Heart right ventricle (tissue), 16 donors: ENCODE measurements at regions not wholly inside any gene's neighbourhood (a gene's known extent, or its start where the extent isn't known, plus 50 kb on each side); places are given as distances from the start of the nearest gene placed in this dataset.

Experiments used
- ATAC-seq, 8 donors: fragments of 200-7000 bp; cut with Tn5 transposase; one replicate each; pipeline ENCODE4 v1.9.1; 2020; ENCODE audit warnings: mild to moderate bottlenecking in 8 of 8, moderate library complexity in 8 of 8, moderate number of reproducible peaks in 1 of 8
- DNase-seq, 2 donors: peaks; one replicate each; pipeline ENCODE4 v3.0.0-alpha.2; 2020
- H3K27ac ChIP-seq, 10 donors: fragments of 200-600 bp; sonication (generic) in 2 of 10; one replicate each; pipeline versions ENCODE4 v1.5.0 to v1.8.0; 2020 to 2022; ENCODE audit warnings: mild to moderate bottlenecking in 3 of 10
- H3K27me3 ChIP-seq, 7 donors: fragments of 200-600 bp; one replicate each; pipeline ENCODE4 v1.8.0; 2021 to 2022; ENCODE audit warnings: mild to moderate bottlenecking in 2 of 7
- H3K36me3 ChIP-seq, 9 donors: fragments of 200-600 bp; sonication (generic) in 1 of 9; one replicate each; pipeline versions ENCODE4 v1.5.0 to v1.8.0; 2020 to 2022; ENCODE audit warnings: mild to moderate bottlenecking in 2 of 9
- H3K4me1 ChIP-seq, 9 donors: fragments of 200-600 bp; sonication (generic) in 1 of 9; one replicate each; pipeline versions ENCODE4 v1.5.0 to v1.8.0; 2020 to 2022; ENCODE audit warnings: mild to moderate bottlenecking in 4 of 9
- H3K4me3 ChIP-seq, 10 donors: fragments of 200-600 bp; sonication (generic) in 2 of 10; one replicate each; pipeline versions ENCODE4 v1.5.0 to v1.8.0; 2020 to 2022; ENCODE audit warnings: mild to moderate bottlenecking in 7 of 10, moderate library complexity in 2 of 10
- H3K9me3 ChIP-seq, 11 donors: fragments of 200-600 bp in 10 of 11; sonication (generic) in 2 of 11; one replicate each; pipeline versions ENCODE4 v1.5.0 to v1.8.0; 2013 to 2022; ENCODE audit warnings: mild to moderate bottlenecking in 2 of 11, control low read depth in 1 of 11, moderate library complexity in 1 of 11
- CTCF ChIP-seq, 9 donors: fragments of 200-600 bp; sonication (generic) in 2 of 9; IDR thresholded peaks; one replicate each; pipeline versions ENCODE4 v1.5.0 to v1.8.0; 2021 to 2022; ENCODE audit warnings: antibody characterized with exemption in 9 of 9, mild to moderate bottlenecking in 5 of 9, moderate library complexity in 1 of 9
- WGBS, 2 donors: extraction: QIAGEN DNeasy Blood & Tissue Kit; methylation state at CpG; one replicate each; pipeline ENCODE4 v1.1.7; 2013; ENCODE audit warnings: inconsistent platforms in 1 of 2; 5-methylcytosine and 5-hydroxymethylcytosine counted together
- intact Hi-C, 10 donors: fragments of 100-400 bp; cut with DNase I; formaldehyde crosslinking; loops; one replicate each; pipeline versions ENCODE4 v1.11.1 to v1.14.2; 2022
- donor health status: Arrhythmogenic right ventricular cardiomyopathy.
- donor health status: ischemic (EF 13 %, LVEDD 7.1; RV severe dilation, severe dysfunction).
- donor health status: healthy with polysubstance abuse.
- donor health status: DM: no; HTN: yes; CAD: no.
- donor health status: DM: no; HTN: no; CAD: no.
- donor health status: ischemic (EF 25% LVEDD 6.9; RV normal size, moderate dysfunction).
- donor health status: ischemic (EF 25% LVEDD 5.7; RV mildly dilated, moderate dysfunction).
- donor health status: healthy.
- donor health status: DM: yes; HTN: yes; CAD: no.
- donor health status: Ischemic cardiomyopathy.
- donor health status: ischemic (EF 35%, LVEDD 5.7; RV mildly dilated, moderate dysfunction).
- donor health status: nonischemic (EF 11% LVEDD 7.7; RV severe dilation, severe dysfunction).
- donor health status: DM: yes; HTN: yes; CAD: no.
- donor health status: PGD.
- donor health status: ischemic (EF 29% LVEDD 5.4; RV normal size, mild dysfunction).
- donor health status: nonischemic (EF 23%, LVEDD 6.1; RV moderate dilation, normal function).

- intact Hi-C loops, result no loop called here
- no peaks in the 10 kb centered on the region for H3K27me3 ChIP-seq
- WGBS, 2 donors, result 83 to 87% methylated on average over 2 of the region's 2 CpGs
- no peaks in the 10 kb centered on the region for H3K36me3 ChIP-seq
- no peak overlapping the region for H3K4me3 ChIP-seq
- no peaks in the 10 kb centered on the region for H3K4me1 ChIP-seq
- H3K27ac ChIP-seq, result no peak overlapping the region
- DNase-seq (no peak), ATAC-seq (no peak)
- peaks cover 0 to 12% (median 0%) of the 10 kb centered on the region in 11 donors for H3K9me3 ChIP-seq
- no peak for TF ChIP-seq CTCF (IDR thresholded peaks at IDR 0.05)
Observed at GRCh38 chr13:34533941-34534340, 408.1 kb upstream of the NBEA start.

- intact Hi-C loops, result loop anchor here in 1 of 10 donors (2.0 kb wide), 1 partner anchor 42 kb away; no protein-coding TSS in a partner anchor
- no peak for DNase-seq
- Histone ChIP-seq H3K4me3 (no peak overlapping the region), H3K36me3 (no peaks in the 10 kb centered on the region), H3K4me1 (peaks cover 0 to 7% (median 0%) of the 10 kb centered on the region in 9 donors), H3K27me3 (no peaks in the 10 kb centered on the region), H3K9me3 (no peaks in the 10 kb centered on the region), H3K27ac (no peak overlapping the region)
- no peak for ATAC-seq
- no peak for TF ChIP-seq CTCF (IDR thresholded peaks at IDR 0.05)
- WGBS, 2 donors, result 92% methylated on average over 4 of the region's 4 CpGs
Observed at GRCh38 chr13:34542321-34542720, 399.7 kb upstream of the NBEA start.

GRCh38 chr13:34543836-34544235, 398.2 kb upstream of the NBEA start:
- peaks cover 0 to 7% (median 0%) of the 10 kb centered on the region in 9 donors for H3K4me1 ChIP-seq
- no peak overlapping the region for H3K27ac ChIP-seq
- no peak overlapping the region for H3K4me3 ChIP-seq
- H3K9me3 ChIP-seq, result no peaks in the 10 kb centered on the region
- intact Hi-C loops, result loop anchor here in 1 of 10 donors (2.0 kb wide), 1 partner anchor 41 kb away; no protein-coding TSS in a partner anchor
- H3K27me3 ChIP-seq, result no peaks in the 10 kb centered on the region
- ATAC-seq (no peak), DNase-seq (no peak)
- no peak for TF ChIP-seq CTCF (IDR thresholded peaks at IDR 0.05)
- H3K36me3 ChIP-seq, result no peaks in the 10 kb centered on the region
- WGBS, 2 donors, result 90 to 92% methylated on average over 4 of the region's 4 CpGs

GRCh38 chr13:34545461-34545860, 396.6 kb upstream of the NBEA start:
- Histone ChIP-seq H3K27ac (no peak overlapping the region), H3K27me3 (no peaks in the 10 kb centered on the region), H3K9me3 (no peaks in the 10 kb centered on the region), H3K4me1 (peaks cover 0 to 7% (median 0%) of the 10 kb centered on the region in 9 donors), H3K36me3 (no peaks in the 10 kb centered on the region), H3K4me3 (no peak overlapping the region)
- no peak for DNase-seq
- TF ChIP-seq CTCF (IDR thresholded peaks at IDR 0.05), result no peak
- intact Hi-C loops, result no loop called here
- WGBS, 2 donors, result 88 to 96% methylated on average over 2 of the region's 2 CpGs
- no peak for ATAC-seq
